HG02885 (cell line): ENCODE measurements at regions not wholly inside any gene's neighbourhood (a gene's known extent, or its start where the extent isn't known, plus 50 kb on each side); places are given as distances from the start of the nearest gene placed in this dataset.
"Not testable (repeated sequence)": the region's sequence is repeated elsewhere in the genome, so short reads cannot be mapped to it uniquely, and the experiment has no call there.

Experiments
- ATAC-seq: cut with Tn5 transposase; IDR thresholded peaks from one replicate; pipeline ENCODE4 v1.9.1; 2021; ENCODE audit warnings: mild to moderate bottlenecking; ENCODE audit not compliant: unreplicated experiment, poor library complexity

GRCh38 chr7:3134745-3135144, 91.1 kb upstream of the CARD11 start:
- ATAC-seq, result no peak

DNA sequence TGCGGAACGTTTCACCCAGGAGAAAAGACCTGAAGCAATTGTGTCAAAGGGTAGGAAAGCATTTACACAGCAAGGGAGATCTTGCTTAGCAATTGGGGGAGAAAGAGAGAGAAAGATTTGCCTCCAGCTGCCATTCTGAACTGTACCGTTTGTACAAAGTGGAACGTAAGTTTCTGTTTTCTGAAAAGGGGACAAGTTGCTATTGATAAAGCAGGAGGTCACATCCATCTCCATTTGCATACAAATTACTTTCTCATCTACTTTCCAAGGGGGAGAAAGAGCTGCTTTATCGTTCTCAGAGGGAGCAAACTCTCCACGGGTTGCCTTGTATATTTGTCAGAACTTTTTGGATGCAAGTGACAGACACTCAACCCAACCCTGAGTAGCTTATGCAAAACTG, 92.0 kb upstream of the CARD11 start:
- no peak for ATAC-seq

GRCh38 chr7:3138206-3138605, 94.5 kb upstream of the CARD11 start:
- no peak for ATAC-seq

- no peak for ATAC-seq
Observed at GRCh38 chr7:3138997-3139396, 95.3 kb upstream of the CARD11 start.

DNA sequence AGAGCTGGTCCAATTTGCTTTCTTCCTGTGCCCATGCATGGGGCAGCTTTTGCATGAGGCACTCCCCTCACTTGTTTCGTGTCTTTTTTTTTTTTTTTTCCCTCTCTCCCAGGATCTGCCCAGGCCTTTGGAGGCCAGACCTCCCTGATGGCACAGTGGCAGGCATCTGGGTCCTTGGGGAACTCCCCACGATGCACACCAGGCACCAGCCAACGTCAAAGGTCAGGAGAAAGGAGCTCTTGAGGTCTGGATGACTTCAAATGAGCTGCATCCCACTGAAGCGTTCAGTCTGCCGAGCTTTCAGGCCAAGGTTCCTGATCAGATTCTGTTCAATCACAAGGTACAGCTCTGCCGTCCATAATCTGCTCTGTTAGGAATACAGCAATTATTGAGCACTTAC, 97.2 kb upstream of the CARD11 start:
- ATAC-seq, result no peak

DNA sequence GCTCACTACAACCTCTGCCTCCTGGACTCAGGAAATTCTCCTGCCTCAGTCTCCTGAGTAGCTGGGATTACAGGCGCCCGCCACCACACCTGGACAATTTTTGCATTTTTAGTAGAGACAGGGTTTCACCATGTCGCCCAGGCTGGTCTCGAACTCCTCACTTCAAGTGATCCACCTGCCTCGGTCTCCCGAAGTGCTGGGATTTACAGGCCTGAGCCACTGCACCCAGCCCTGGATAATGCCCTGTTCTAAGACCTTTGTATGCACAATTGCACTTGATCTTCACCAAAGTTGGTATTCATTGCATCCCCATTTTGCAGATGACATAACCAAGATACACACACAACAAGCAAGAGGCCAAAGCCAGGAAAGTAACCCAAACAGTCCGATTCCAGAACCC, 97.7 kb upstream of the CARD11 start:
- no peak for ATAC-seq

DNA sequence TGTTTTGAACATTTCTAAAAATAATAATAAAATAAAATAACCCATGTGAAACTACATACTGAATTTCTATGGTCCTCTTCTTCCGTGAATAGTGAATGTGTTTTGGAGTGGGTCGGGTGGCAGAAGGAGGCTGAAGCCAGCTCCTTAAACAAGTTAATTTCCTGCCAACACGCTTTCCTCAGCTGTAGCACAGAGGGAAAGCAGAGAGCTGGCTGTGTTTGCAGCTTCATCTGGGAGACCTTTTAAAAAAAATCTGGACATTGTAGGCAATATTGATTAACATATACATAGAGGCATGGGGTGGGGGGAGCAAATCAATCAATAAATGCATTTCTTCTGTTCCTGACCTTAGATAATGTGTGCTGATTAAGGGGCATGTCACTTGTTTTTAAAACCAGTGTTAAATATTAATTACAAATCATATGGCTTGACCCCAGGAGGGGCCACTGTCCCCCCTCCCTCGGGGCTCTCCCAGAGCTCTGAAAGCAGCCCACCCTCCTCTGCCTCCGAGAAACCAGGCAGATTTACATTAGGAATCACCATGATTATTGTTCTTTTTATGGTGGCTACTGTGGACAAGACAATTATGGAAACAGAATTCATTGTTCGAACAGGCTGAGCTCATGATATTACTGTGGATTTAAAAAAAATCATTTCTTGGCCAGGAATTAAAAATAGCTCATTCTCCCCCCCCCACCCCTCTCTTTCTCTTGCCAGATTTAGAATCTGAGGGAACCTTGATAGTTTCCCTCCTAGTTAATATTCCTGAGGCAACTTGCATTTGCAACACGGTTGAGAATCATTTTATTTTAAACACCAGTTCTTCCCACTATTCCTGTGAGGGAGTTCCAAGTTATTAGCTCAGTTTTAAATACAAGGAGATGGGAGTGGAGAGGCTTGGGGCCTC, 100.5 kb upstream of the CARD11 start:
- no peak for ATAC-seq

- not testable (repeated sequence) for ATAC-seq
Observed at GRCh38 chr7:3144776-3145125, 101.1 kb upstream of the CARD11 start.

DNA sequence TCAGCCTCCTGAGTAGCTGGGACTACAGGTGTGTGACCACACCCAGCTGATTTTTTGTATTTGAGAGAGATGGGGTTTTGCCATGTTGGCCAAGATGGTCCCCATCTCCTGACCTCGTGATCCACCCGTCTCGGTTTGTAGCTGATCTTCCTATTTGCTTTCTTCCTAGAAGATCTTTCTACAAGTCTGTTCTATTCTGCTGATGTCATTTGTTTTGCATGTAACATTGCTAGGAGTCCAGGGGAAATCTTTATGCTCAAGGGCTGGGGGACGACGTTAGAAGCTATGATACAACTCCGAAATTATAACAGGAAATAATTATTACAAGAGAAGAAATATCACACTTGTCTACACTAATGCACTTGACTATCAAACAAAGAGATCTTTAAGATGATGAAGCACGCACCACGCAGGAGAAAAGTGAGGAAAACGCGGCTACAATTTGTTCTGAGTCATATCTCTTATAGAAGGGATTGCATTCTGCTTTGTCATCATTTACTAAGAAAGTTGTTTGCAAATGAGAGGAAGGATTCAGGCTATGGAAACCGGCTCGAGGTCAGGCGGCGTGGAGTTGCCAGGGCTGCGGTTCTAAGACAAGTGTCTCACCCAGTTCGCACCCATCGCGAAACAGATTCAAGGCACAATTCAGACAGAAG, 103.0 kb upstream of the CARD11 start:
- no peak for ATAC-seq

DNA sequence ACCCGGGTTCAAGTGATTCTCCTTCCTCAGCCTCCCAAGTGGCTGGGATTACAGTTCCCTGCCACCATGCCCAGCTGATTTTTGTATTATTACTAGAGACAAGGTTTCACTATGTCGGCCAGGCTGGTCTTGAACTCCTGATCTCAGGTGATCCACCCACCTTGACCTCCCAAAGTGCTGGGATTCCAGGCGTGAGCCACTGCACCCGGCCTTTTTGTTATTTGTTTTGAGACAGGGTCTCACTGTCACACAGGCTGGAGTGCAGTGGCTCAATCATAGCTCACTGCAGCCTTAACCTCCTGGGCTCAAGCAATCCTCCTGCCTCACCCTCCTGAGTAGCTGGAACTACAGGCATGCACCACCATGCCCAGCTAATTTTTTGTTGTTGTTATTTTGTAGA, 104.8 kb upstream of the CARD11 start:
- not testable (repeated sequence) for ATAC-seq

DNA sequence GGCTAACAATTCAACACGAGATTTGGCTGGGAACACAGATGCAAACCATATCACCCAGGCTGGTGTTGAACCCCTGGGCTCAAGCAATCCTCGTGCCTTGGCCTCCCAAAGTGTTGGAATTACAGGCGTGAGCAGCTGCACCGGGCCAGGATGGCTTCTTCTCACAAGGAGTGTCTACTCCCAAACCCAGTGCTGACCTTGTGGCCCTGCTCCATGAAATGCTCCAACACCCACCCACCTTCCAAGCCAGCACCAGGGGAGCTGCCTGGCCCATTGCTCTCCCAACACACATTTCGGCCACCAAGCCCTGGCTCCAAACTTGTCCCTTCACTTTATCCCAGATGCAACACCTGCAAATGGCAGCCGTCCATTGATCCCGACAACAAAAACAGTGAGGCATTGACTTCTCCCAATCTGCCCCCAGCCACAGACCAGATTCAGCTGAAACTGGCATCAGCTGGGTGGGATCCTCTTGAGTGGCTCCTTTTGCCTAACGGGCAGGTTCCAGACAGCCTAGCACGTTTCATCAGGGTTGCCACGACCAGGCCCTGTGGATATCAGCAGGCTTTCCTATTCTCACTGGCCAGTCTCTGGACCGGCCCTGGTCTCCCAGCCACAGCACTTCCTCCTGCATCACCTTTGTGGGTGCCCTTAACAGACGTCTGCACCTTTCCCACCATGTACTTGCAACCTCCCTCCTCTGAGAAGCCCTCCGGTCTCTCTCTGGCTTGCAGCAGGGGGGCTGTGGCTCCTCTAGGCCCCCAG, 105.7 kb upstream of the CARD11 start:
- no peak for ATAC-seq

GRCh38 chr7:3150027-3150426, 106.4 kb upstream of the CARD11 start:
- no peak for ATAC-seq

DNA sequence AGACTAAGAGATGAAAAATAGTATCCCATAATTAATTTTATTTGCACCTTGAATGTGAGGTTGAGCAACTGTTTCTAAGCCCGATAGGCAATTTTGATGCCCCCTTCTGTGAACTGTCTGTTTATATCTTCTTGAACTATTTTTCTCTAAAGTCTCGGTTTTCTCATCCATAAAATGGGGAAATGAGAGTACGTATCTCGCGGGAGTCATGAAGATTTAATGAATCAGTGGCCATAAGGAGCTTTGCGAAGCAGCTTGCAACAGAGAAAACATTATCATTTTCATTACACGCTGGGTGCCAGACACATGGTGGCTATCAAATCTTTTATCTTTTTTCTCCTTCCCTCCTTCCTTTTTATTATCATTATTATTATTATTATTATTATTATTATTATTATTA, 108.1 kb upstream of the CARD11 start:
- no peak for ATAC-seq

DNA sequence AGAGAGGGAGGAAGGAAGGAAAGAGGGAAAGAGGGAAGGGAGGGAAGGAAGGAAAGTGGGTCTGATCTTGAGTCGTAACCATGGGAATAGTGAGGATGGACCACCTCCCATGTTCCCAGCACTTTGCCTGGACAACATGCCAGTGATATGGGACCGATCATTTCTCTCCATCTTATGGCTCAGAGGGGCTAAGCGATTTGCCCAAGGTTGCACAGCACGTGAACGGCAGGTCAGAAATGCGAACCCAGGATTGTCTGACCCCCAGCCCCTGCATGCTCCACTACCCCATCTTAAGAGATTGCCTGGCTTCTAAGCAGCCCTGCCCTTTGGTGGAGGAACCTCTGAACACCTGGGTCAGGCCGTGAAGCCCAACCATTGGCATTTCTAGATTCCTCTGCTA, 109.0 kb upstream of the CARD11 start:
- no peak for ATAC-seq

GRCh38 chr7:3153118-3153517, 109.5 kb upstream of the CARD11 start:
- no peak for ATAC-seq

DNA sequence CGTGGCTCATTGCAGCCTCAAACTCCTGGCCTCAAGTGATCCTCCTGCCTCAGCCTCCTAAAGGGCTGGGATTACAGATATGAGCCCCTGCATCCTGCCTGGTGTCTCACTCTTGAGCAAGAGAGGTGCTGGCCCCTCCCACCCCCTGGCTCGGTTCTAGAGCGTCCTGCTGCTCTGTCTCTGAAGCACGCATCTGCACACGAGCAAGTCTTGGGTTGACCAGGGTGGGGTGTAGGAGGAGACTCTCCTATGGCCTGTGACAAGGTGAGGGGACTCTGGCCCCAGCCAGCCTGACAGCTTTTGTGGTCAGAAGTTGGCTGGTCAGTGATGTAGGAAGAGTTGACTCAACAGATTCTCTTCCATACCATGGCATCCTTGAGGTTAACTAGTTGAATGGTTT, 110.7 kb upstream of the CARD11 start:
- no peak for ATAC-seq

DNA sequence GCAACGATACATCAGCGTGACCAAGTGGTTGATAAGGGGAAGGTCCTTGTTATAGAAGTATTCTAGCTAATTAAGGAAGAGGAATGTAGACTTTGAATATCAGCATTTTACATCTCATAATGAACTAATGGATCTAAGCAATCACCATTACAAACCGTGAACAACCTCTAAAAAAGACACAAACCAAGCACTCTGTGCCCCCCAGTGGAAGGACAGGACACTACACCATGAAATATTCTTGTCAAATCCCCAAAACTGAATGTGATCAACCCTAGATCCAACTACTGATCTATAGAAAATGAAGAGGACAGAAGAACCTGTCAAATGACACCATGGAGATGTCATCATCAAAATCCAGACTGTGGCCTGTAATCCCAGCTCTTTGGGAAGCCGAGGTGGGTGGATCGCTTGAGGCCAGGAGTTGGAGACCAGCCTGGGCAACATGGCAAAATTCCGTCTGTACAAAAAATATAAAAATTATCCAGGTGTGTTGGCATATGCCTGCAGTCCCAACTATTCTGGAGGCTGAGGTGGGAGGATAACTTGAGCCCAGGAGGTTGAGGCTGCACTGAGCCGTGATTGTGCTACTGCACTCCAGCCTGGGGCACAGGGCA, 111.3 kb upstream of the CARD11 start:
- no peak for ATAC-seq

DNA sequence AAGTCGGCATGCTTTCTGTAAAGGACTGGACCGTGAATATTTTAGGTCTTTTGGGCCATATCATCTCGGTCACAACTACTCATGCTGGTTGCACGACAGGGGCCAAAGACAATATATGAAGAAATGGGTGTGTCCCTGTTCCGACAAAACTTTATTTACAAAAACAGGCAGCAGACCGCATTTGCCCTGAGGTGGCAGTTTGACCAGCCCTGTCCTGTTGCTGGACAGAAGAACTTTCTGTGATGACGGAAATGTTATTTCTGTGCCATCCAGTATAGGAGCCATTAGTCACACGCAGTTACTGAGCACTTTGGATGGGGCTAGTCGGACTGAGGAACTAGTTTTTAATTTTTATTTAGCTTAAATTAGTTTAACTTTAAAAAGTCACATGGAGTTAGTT, 112.8 kb upstream of the CARD11 start:
- ATAC-seq, result no peak

- ATAC-seq, result no peak
Observed at GRCh38 chr7:3157566-3158287, 114.1 kb upstream of the CARD11 start.

GRCh38 chr7:3158341-3158760, 114.7 kb upstream of the CARD11 start:
- ATAC-seq, result no peak
